ENCODE measurements at regions not wholly inside any gene's neighbourhood (a gene's known extent, or its start where the extent isn't known, plus 50 kb on each side); places are given as distances from the start of the nearest gene placed in this dataset.
A peak's percentile ranks its signal among the peaks of the same experiment; 100 is the strongest.
"Not testable (repeated sequence)": the region's sequence is repeated elsewhere in the genome, so short reads cannot be mapped to it uniquely, and the experiment has no call there.

DNA sequence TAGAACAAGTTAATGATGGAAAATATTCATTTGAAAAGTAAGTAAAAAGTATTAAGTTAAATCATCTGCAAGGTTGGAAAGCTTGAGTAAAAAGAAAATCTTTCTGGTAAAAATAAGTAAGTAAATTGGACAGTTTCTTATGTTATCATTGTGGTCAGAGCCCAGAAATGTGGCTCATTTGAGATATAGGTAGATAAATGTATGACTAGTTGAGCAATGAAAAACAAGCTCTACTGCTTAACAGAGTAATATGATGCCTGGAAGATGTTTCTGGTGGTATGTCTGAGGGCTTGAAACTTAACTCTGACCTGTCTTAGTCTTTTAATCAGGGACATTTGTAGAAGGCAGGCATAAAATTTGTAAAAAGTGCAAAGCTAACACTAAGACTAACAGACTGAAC is 444.0 kb downstream of the MFSD1 start:
- ATAC-seq: no peak

DNA sequence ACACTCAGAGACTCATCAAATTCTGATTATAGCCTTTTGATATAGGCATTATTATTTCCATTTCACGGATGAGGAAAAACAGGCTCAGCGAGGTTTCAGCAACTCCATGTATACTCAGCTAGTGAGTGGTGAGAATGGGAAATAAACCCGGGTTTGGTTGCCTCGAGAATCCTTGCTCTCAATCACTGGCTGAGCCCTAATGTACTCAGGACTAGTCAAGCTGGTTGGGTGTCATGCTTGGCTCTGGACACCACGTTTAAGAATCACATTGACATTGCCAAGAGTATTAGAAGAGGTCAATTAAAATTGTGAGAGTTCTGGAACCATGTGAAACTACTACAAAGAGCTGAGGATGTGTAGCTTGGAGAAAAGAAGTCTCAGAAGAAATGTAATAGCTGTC is 444.5 kb downstream of the MFSD1 start:
- ATAC-seq (no peak), DNase-seq (ENCODE audit: missing footprints) (no peak)
- intact Hi-C loops (cut with DNase I): no loop called here

More for the DNA sequence above, 444.0 kb downstream of the MFSD1 start:
- intact Hi-C loops (cut with DNase I): no loop called here
- no peak for DNase-seq (ENCODE audit: missing footprints)

DNA sequence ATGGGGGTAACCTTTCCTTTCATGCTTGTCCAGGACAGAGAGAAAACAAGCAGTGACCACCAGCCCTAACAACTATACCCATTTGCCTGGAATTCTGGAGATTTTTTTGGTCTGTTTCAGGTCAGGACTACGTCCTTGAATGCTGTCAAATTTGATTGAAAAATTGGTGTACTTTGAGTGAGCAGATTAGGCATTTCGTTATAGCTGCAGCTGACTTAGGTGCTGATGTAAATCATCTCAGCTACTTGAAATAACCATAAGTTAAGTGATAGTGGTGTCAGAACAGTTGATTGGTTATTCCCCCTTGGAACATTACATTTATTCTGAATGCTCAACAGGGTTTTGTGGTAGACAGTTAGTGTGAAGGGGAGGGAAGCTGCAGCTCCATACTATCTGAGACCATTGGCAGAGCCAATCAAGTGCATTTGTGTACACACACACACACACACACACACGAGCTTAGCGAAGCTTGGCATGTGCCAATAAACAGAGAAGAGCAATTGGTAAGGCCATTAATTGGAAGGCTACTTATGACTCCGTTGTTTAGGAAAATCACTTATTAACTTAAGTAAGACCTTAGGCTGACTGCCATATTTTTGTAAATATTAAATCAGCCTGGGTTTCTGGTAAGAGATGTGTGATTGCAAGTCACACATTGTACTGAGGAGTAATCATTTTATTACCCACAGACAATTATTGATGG is 447.8 kb downstream of the MFSD1 start:
- no peak for DNase-seq (ENCODE audit: missing footprints)

DNA sequence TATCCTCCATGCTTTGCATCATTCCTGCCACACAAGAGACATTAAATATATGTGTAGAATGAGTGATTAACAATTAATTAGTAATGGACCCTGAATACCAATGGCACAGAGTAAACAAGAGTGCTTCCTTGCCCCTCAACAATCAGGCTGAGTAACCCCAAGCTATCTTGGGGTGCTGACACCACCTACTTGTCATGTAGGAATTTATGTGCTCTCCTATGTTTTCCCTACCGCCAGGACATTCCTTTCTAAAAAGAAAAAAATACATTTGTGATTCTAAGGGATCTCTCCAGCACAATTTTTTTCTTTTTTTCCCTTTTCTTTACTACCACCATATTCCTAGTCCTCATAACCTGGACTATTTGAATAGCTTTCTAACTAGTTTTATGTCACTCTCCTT is 449.1 kb downstream of the MFSD1 start:
- no peak for DNase-seq (ENCODE audit: missing footprints)
- no peak for ATAC-seq
- intact Hi-C loops (cut with DNase I): no loop called here

More for the DNA sequence above, 447.8 kb downstream of the MFSD1 start:
- intact Hi-C loops (cut with DNase I): no loop called here
- no peak for ATAC-seq

DNA sequence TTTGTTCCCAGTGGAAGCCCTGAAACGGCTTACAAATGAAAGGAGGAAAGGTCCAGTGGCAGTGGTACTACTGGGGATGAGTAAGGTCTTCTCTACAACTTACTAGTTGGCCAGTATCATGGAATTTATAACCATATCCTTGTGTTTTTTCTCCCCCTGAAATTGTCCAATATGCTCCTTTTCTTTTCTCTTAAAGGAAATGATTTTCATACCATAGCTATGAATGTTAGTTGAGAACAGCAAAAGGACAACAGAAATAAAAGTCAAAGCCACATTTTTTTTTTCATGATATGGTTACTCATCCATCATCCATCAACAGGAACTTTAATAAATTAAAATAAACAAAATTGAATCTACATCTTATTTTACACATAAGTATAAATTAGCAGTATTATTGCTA is 450.4 kb downstream of the MFSD1 start:
- ATAC-seq (no peak), DNase-seq (ENCODE audit: missing footprints) (no peak)
- intact Hi-C loops (cut with DNase I): no loop called here

DNA sequence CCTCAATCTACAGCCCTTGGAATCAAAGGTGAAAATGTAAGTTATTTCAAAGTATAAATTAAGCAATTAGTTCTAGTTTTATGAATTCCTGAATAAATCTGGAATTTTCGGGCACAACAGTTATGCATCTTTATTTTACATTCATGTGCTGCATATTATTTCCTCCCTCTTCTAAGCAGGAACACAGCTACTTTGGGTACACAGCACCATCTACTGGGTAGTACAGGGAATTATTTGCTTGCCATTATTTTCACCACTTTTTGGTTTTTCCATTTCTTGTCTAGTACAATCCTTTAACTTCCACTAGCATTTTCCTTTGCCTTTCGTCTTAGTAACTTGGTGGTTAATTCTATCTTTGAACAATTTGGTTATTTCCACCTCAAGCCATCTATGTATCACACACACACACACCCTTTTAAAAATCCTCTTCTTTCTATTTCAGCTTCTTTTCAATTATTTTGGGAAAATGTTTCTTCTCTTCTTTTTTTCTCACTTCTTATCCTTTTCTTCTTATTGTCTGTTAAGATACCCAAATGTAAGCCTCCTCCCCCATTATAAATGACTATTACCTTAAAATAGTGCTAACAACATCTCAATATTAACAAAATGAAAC is 451.0 kb downstream of the MFSD1 start:
- intact Hi-C loops (cut with DNase I): no loop called here
- no peak for DNase-seq (ENCODE audit: missing footprints)

DNA sequence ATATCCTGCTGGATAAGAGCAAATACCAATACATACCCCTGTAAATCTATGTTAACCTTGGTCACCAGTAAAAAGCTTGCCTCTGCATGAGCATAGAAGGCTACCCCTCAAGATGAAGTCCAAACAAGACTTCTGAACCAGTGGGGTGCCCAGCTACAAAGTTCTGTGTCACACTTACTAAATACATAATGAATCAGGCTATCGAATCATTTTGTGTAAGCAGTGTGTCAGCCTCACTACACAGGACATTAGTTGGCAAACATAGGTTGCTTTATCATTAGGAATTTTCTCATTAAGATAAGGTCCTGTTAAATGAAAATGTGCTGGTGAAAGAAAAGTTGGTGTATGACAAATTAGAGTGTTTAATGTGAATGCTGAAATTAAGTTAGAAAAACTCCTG is 452.0 kb downstream of the MFSD1 start:
- DNase-seq (ENCODE audit: missing footprints): no peak
- intact Hi-C loops (cut with DNase I): no loop called here
- no peak for ATAC-seq

More for the DNA sequence above, 451.0 kb downstream of the MFSD1 start:
- no peak for ATAC-seq

DNA sequence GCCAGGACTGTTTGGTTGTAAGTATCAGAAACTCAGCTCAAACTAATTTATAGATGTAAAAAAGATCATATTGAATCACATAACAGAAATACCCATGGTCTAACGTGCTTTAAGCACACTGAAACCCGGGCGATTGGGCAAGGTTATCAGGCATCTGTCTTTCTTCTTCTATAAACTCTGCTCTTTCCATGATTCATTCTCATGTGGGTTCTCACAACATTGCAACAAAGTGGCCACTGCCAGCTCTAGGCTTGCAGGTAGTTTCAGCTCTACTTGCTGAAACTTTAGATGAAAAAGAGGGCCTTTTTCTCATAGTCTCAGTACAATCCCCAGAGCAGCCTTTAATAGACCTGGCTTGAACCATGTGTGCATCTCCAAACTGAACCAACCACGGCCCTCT is 456.1 kb downstream of the MFSD1 start:
- intact Hi-C loops (cut with DNase I): loop anchor here (2.0 kb wide), 1 partner anchor 339 kb away; no protein-coding TSS in a partner anchor
- ATAC-seq (no peak), DNase-seq (ENCODE audit: missing footprints) (no peak)

DNA sequence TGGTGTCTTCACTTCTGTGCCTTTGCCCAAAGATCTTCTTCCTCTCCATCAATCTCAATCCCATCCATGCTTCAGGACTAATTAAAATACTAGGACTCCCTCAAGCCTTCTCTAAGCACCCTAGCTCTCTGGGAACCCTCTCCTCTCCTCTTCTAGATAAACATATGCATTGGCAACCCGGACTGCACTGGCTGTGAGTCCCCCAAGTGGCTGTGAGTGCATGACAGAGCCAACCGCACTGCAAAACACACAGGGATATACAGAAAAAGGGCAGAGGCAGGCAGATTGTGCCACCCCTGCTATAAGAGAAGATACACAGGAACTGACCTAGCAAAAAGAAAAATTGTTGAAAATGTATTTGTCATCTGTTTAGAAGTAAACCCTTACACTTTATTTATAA is 457.1 kb downstream of the MFSD1 start:
- intact Hi-C loops (cut with DNase I): loop anchor here (2.0 kb wide), 1 partner anchor 340 kb away; no protein-coding TSS in a partner anchor
- DNase-seq (ENCODE audit: missing footprints): no peak
- ATAC-seq: no peak

DNA sequence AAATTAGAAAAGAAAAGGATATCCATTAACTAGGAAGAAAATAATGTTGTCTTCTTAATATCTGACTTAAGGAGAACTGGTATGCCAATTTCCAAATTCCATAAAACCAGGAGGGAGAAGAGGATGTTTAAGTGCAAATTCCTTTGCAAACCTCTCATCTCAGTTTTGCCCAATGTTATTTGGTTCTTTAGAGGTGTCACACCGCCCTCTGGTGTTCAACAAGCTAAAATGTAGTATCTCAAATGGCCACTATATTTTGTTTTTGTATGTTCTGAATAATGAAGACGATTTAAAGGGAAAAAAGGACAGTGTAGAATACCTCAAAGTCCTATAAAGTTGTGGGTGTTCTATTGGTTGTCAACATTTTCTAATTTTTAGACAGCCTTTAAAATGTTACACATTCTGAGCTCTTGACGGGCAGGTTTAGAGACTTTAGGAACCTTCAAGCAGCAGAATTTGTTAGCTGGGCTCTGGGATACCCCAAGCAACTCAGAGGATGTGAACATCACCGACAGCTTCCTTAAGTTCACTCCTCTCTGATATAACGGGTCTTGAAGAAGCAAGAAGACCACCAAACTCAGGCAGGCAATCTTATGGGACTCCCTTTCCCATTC is 458.3 kb downstream of the MFSD1 start:
- intact Hi-C loops (cut with DNase I): loop anchor here (1.0 to 10.0 kb wide), 3 partner anchors 325 to 547 kb away; no protein-coding TSS in a partner anchor
- peak; percentile 59 for ATAC-seq
- DNase-seq (ENCODE audit: missing footprints): no peak

DNA sequence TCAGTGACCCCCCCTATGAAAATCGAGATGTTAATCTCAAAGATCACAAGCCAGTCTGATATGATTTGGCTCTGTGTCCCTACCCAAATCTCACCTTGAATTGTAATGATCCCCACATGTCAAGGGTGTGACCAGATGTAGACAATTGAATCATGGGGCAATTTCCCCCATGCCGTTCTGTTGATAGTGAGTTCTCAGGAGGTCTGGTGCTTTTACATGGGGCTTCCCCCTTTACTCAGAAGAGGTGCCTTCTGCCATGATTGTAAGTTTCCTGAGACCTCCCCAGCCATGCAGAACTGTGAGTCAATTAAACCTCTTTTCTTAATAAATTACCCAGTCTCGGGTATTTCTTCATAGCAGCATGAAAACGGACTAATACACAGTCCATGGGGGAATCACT is 459.5 kb downstream of the MFSD1 start:
- not testable (repeated sequence) for DNase-seq (ENCODE audit: missing footprints); ATAC-seq
- intact Hi-C loops (cut with DNase I): loop anchor here (5.0 to 10.0 kb wide), 2 partner anchors 323 to 546 kb away; no protein-coding TSS in a partner anchor

DNA sequence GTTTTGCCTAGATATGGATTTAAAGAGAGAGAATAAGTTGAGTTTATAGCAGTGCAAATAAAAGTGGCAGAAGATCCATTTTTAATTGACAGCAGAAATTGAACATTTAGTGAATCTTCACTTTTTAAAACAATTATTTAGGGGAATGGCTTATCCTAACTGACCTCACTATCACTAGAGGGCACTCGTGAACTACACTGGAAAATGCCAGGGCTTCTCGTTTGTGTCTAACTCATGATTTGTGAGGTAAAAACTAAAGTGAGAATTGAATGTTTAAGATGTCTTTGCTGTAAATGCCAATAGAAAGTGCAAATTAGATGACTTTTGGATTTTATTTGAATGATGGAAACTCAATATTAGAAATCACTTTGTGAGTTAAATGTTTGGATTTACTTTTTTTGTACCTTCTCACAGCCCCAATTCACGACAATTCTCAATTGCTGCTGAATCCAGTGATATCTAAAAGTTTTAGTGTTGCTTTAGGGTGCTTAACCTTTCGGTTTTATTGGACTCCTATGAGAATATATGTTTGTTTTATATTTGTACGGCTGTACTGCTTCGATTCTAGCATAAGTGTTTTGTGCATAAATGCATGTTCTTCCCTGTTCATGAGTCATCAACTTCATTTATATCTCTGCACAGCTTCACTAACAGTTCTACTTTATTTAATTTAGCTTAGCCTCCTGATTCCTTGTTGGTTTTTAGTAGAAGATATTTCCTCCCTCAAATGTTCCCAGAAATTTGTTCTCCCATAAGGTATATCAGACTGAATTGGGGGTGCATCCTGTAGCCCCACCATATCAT is 462.1 kb downstream of the MFSD1 start:
- ATAC-seq (no peak), DNase-seq (ENCODE audit: missing footprints) (no peak)
- intact Hi-C loops (cut with DNase I): loop anchor here (2.0 to 10.0 kb wide), 3 partner anchors 321 to 743 kb away; no protein-coding TSS in a partner anchor

DNA sequence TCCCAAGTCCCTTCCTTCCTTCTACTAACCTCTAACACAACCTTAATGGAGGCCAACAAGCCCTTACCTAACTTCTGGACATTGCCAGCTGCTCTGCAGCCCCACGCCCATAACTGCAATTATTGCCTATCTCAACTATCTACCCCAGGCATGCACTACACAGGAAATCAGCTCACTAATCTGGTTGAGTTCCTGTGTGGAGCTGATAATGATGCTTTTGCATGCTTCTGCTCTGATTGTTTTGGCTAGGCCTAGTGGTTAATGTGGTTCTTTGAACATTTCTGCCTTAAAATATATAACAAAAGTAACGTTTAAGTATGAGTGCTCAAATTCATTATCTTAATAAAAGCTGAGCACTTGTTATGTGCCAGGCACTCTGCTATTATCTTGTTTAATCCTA is 463.9 kb downstream of the MFSD1 start:
- ATAC-seq (no peak), DNase-seq (ENCODE audit: missing footprints) (no peak)
- intact Hi-C loops (cut with DNase I): loop anchor here (2.0 to 10.0 kb wide), 2 partner anchors 319 to 741 kb away; no protein-coding TSS in a partner anchor

DNA sequence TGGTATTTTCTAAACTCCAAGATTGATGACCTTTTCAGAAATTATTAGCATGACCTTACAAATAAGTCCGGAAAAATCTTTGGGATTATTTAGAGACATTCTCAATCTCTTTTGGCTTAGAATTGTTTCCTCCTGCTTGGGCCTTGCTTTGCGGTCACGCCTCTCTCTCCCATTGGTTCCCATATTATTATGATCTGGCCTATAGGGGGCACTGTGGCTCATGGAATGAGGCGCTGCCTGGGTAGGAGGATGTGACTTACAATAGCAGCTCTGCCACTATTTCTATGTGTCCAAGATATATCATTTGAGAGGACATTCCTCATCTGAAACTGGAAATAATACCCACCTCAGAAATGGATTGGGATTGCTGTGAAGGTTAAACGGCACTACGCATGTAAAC is 464.9 kb downstream of the MFSD1 start:
- DNase-seq (ENCODE audit: missing footprints) (no peak), ATAC-seq (no peak)

DNA sequence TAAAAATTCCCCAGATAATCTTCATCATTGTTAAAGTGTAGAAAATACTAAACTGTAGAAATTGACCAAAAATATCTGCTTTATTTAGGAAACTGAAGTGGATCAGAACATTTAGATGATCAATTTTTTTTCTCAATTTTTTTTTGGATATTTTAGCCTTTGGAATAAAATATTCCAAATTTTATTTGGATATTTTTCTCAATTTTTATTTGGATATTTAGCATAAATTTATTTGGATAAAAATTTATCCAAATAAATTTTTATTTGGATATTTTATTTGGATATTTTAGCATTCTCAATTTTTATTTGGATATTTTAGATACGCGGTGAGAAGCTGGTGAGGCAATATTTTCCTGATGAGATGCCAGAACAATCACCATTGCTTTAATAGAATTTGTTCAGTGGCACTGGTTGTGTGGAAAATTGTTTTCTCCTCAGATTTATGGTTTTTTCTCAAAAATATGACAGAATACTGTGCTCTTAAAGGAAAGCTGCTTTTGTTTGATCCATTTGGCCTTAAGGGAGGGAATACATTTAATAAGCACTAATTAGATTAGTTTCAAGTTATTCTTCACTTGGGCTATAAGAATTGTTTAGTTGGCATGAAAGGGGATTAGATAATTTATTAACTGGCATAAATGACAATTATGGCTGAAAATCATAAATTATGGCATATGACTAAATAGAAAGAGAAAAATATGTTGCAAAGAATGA is 470.1 kb downstream of the MFSD1 start:
- DNase-seq (ENCODE audit: missing footprints) (no peak), ATAC-seq (no peak)
- intact Hi-C loops (cut with DNase I): no loop called here

More for the DNA sequence above, 464.9 kb downstream of the MFSD1 start:
- intact Hi-C loops (cut with DNase I): loop anchor here (10.0 kb wide), 1 partner anchor 318 kb away; no protein-coding TSS in a partner anchor

DNA sequence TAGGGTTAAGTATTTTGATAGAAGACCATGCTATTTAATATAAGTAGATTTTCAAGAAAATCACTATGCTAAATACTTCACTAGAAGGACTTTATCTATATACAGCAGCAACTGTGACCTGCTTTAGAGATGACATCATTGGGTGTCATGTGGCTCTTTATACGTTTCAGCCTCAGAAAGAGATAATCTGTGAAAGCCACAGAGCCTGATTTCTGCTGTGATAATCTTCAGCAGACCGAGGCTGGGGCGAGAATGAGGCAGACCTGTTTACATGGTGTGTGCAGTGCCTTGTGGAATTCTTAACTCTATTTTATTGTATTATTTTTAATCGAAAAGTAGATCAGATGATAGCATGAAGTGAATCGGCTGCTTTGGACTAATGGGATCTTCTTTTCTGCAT is 471.2 kb downstream of the MFSD1 start:
- intact Hi-C loops (cut with DNase I): no loop called here
- ATAC-seq (no peak), DNase-seq (ENCODE audit: missing footprints) (no peak)

DNA sequence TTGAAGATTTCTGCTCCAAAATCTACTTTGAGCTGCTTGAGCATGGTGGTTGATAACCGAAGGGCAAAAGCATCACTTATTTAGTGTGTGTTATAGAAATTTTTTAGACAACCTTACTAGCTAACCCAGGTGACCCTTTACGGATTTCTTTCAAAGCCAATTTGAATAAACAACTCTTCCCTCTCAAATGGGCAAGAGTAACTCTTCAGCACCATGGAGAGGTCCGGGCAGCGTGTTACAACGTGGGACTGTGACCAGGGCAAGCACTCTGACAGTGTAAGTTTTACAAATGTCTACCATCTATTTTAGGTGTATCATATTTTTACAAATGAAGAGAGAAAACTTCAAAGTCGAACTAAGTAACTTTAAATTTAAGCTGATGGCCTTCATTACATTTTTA is 471.8 kb downstream of the MFSD1 start:
- DNase-seq (ENCODE audit: missing footprints) (no peak), ATAC-seq (no peak)
- intact Hi-C loops (cut with DNase I): no loop called here

DNA sequence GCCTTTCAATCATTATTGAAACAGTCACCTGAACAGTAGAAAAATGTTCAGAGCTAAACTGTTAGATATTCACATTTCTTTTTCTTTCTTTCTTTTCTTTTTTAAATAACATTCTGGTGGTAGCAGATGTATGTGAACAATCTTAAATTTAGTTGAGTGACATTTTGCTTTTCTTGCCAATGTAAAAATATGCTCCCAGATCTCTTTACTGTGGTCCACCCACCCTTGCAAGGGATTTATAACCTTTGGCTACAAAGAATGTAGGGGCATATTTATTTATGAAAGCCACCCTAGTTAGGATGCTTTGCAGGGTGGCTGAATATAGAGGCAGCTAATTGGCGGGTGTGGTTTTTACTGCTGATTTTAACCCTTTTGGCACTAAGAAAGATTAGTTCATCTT is 473.9 kb downstream of the MFSD1 start:
- no peak for ATAC-seq
- intact Hi-C loops (cut with DNase I): no loop called here
- no peak for DNase-seq (ENCODE audit: missing footprints)
